Osteoblast (primary cell): ENCODE measurements at regions not wholly inside any gene's neighbourhood (a gene's known extent, or its start where the extent isn't known, plus 50 kb on each side); places are given as distances from the start of the nearest gene placed in this dataset.

Source experiments
- DNase-seq: peaks from one replicate; pipeline ENCODE4 v3.0.0; 2011; ENCODE audit warnings: low spot score, mixed read lengths; ENCODE audit not compliant: insufficient read length; ENCODE audit errors: missing footprints
- H2AFZ ChIP-seq: 2 replicates; pipeline ENCODE4 v1.6.0; 2011; ENCODE audit warnings: mild to moderate bottlenecking, low read length
- H3K27ac ChIP-seq: 2 replicates; pipeline ENCODE4 v1.5.1; 2011; ENCODE audit warnings: mild to moderate bottlenecking, low read depth, low read length, moderate library complexity
- H3K27me3 ChIP-seq: 2 replicates; pipeline ENCODE4 v1.6.0; 2012; ENCODE audit warnings: mild to moderate bottlenecking, control low read depth, inconsistent platforms, low read length, moderate library complexity; ENCODE audit not compliant: insufficient read depth
- H3K36me3 ChIP-seq: 2 replicates; pipeline ENCODE4 v1.5.1; 2011; ENCODE audit warnings: mild to moderate bottlenecking, low read length, control low read depth, moderate library complexity; ENCODE audit not compliant: insufficient read depth
- H3K4me1 ChIP-seq: 2 replicates; pipeline ENCODE4 v1.5.1; 2011; ENCODE audit warnings: mild to moderate bottlenecking, low read length, control low read depth, moderate library complexity; ENCODE audit not compliant: insufficient read depth
- H3K4me2 ChIP-seq: 2 replicates; pipeline ENCODE4 v1.6.0; 2011; ENCODE audit warnings: mild to moderate bottlenecking, low read length; ENCODE audit not compliant: insufficient read depth
- H3K4me3 ChIP-seq: fragments of 200-600 bp; sonication (generic); 3 replicates; pipeline ENCODE4 v1.5.1; 2012; ENCODE audit warnings: mild to moderate bottlenecking, low read length, inconsistent platforms; ENCODE audit not compliant: insufficient read depth
- H3K79me2 ChIP-seq: 2 replicates; pipeline ENCODE4 v1.6.0; 2012; ENCODE audit warnings: mild to moderate bottlenecking, low read length, control low read depth, inconsistent platforms; ENCODE audit not compliant: insufficient read depth
- H3K9me3 ChIP-seq: 2 replicates; pipeline ENCODE4 v1.5.1; 2011; ENCODE audit warnings: low read depth, low read length, control low read depth
- H4K20me1 ChIP-seq: 2 replicates; pipeline ENCODE4 v1.6.0; 2012; ENCODE audit warnings: mild to moderate bottlenecking, low read length, control low read depth; ENCODE audit not compliant: insufficient read depth
- TF ChIP-seq, protein P1 (sequence below): IDR thresholded peaks from 2 replicates; pipeline ENCODE4 v1.5.1; 2011; ENCODE audit warnings: mild to moderate bottlenecking, low read depth, low read length, moderate library complexity; ENCODE audit errors: extremely low read depth

DNA sequence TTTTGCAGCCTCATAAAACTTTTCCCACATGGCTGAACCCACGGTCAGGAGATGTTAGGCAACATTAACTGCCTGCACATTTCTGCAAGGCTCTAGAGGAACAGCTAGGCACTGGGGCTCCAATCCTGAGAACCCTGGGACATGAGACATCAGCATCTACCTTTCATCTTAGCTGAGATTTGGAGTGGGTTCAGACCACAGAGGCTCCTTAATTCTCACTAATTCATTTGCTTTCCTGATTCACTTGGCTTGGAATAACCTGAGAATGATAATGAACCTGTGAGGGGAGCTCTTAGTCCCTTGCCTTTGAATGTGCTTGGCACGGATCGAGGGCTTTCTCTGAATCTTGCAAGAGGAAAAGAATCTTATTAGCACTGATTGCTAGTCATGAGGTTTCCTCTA lies 266.2 kb downstream of the FIGN start:
- H3K36me3 ChIP-seq, result no peaks in the 10 kb centered on the region
- no peak overlapping the region for H3K27ac ChIP-seq
- no peaks in the 10 kb centered on the region for H3K9me3 ChIP-seq
- H3K4me2 ChIP-seq, result no peak overlapping the region
- TF ChIP-seq, protein P1, sequence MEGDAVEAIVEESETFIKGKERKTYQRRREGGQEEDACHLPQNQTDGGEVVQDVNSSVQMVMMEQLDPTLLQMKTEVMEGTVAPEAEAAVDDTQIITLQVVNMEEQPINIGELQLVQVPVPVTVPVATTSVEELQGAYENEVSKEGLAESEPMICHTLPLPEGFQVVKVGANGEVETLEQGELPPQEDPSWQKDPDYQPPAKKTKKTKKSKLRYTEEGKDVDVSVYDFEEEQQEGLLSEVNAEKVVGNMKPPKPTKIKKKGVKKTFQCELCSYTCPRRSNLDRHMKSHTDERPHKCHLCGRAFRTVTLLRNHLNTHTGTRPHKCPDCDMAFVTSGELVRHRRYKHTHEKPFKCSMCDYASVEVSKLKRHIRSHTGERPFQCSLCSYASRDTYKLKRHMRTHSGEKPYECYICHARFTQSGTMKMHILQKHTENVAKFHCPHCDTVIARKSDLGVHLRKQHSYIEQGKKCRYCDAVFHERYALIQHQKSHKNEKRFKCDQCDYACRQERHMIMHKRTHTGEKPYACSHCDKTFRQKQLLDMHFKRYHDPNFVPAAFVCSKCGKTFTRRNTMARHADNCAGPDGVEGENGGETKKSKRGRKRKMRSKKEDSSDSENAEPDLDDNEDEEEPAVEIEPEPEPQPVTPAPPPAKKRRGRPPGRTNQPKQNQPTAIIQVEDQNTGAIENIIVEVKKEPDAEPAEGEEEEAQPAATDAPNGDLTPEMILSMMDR, result no peak
- no peaks in the 10 kb centered on the region for H3K79me2 ChIP-seq
- H3K4me3 ChIP-seq, result no peak overlapping the region
- no peaks in the 10 kb centered on the region for H4K20me1 ChIP-seq
- H3K27me3 ChIP-seq, result peaks cover 10% of the 10 kb centered on the region
- H2AFZ ChIP-seq, result no peak overlapping the region
- no peak for DNase-seq
- H3K4me1 ChIP-seq, result no peaks in the 10 kb centered on the region

DNA sequence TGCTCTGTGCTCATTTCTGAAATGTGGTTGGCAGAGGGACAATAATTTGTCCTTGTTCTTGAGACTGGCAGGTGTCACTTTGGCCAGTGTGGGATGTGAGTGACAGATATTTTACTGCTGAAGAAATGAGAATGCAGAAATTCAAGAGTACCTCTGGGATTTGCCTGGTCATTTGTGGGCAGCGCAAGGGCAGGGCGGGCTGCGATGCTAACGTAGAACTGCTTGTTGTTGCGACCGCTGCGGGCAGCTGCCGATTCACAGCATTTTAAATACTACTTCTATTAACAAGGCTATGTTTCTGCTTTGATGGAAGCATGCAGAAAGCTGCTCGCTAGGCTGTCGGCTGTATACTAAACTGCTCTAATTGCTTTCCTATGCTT lies 268.6 kb downstream of the FIGN start:
- TF ChIP-seq, protein P1, result no peak
- Histone ChIP-seq H3K27ac (no peak overlapping the region), H3K9me3 (no peaks in the 10 kb centered on the region), H4K20me1 (no peaks in the 10 kb centered on the region), H3K4me1 (no peaks in the 10 kb centered on the region), H3K79me2 (no peaks in the 10 kb centered on the region), H3K4me2 (peak overlapping the region; percentile 60), H2AFZ (peak overlapping the region; percentile 26), H3K4me3 (peak overlapping the region; percentile 32), H3K36me3 (no peaks in the 10 kb centered on the region), H3K27me3 (peaks cover 10% of the 10 kb centered on the region)
- DNase-seq, result no peak

DNA sequence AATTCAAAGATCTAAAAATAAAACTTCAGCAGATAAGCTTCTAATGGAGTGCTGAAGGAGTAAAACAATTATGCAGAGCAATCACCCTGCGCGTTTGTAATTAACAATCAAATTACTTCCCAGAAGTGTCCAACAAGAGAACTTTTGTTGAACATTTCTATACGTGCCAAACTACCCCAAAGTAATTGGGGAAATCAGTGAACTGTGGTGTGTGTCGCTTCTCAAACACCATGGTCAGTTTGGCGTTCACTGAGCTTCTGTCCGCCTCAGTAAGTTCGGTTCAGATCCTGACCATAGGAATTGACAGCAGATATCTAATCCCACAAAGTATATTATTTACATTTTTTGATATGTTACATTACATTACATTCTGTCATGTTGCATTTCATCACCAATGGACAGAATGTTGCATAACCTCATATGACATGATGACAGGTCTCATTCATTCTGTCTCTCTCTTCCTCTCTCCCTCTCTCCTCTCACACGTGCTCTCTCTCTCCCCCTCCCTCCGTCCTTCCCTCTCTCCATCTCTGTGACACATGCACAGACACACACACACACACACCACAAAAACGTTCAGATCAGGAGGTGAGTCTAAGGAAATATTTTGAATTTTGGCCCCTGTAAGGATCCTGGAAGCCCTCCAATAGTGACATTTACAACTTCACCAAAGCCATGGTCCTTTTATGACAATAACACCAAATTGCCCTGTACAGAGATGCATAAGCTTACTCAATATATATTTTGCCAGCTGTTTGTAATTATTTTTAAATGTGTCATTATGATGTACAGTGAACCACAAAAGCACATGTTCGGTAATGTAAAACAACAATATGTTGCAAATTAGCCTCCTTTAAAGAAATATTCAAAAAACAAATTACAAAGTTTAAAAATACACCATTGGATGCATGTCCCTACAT lies 269.2 kb downstream of the FIGN start:
- Histone ChIP-seq H3K27me3 (peaks cover 10% of the 10 kb centered on the region), H2AFZ (no peak overlapping the region), H3K4me2 (peak overlapping the region; percentile 60), H4K20me1 (no peaks in the 10 kb centered on the region), H3K4me3 (no peak overlapping the region), H3K27ac (no peak overlapping the region), H3K36me3 (no peaks in the 10 kb centered on the region), H3K79me2 (no peaks in the 10 kb centered on the region), H3K9me3 (no peaks in the 10 kb centered on the region), H3K4me1 (no peaks in the 10 kb centered on the region)
- TF ChIP-seq, protein P1, result no peak
- no peak for DNase-seq

DNA sequence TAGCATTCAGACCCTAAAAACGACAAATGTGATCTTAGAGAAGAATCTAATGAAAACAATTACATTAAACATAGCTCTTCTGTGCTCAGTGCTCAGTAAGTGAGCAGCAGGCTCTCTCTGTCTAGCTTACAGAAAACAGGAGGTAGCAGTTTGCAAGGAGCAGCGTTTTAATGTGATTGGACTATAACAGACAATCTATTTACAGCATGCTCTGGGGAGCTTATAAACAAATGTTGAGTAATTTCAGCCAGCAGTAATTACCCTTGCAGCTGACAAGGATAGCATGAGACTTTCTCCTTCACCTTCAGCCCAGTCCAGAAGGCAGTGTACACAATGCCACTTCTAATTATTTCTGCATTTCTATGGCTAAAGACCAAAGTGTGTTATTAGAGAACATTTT lies 270.4 kb downstream of the FIGN start:
- TF ChIP-seq, protein P1, result no peak
- Histone ChIP-seq H3K4me1 (no peaks in the 10 kb centered on the region), H2AFZ (no peak overlapping the region), H4K20me1 (no peaks in the 10 kb centered on the region), H3K27me3 (peaks cover 10% of the 10 kb centered on the region), H3K4me2 (no peak overlapping the region), H3K9me3 (no peaks in the 10 kb centered on the region), H3K4me3 (no peak overlapping the region), H3K79me2 (no peaks in the 10 kb centered on the region), H3K36me3 (no peaks in the 10 kb centered on the region), H3K27ac (no peak overlapping the region)
- DNase-seq, result no peak
